GM19240 (cell line): ENCODE measurements at regions not wholly inside any gene's neighbourhood (a gene's known extent, or its start where the extent isn't known, plus 50 kb on each side); places are given as distances from the start of the nearest gene placed in this dataset.

Source experiments
- DNase-seq: peaks from one replicate; pipeline ENCODE4 v3.0.0; 2011; ENCODE audit warnings: low spot score; ENCODE audit not compliant: insufficient read length

GRCh38 chrX:7223271-7223670, 75.3 kb upstream of the PUDP start:
- DNase-seq: no peak

- no peak for DNase-seq
These were observed 72.2 kb upstream of the PUDP start for GRCh38 chrX:7220121-7220520.

GRCh38 chrX:7219153-7219705, 71.3 kb upstream of the PUDP start:
- DNase-seq: no peak

- no peak for DNase-seq
These were observed 70.6 kb upstream of the PUDP start for GRCh38 chrX:7218321-7219152.

- no peak for DNase-seq
These were observed 69.1 kb upstream of the PUDP start for GRCh38 chrX:7216981-7217587.

- DNase-seq: no peak
These were observed 67.9 kb upstream of the PUDP start for GRCh38 chrX:7215842-7216241.

- no peak for DNase-seq
These were observed 66.3 kb upstream of the PUDP start for GRCh38 chrX:7214251-7214650.

- DNase-seq: no peak
These were observed 57.2 kb upstream of the PUDP start for GRCh38 chrX:7205037-7205577.

- DNase-seq: no peak
These were observed 56.7 kb upstream of the PUDP start for GRCh38 chrX:7204619-7205018.

GRCh38 chrX:7202206-7202605, 54.3 kb upstream of the PUDP start:
- no peak for DNase-seq

- no peak for DNase-seq
These were observed 53.5 kb upstream of the PUDP start for GRCh38 chrX:7201496-7201895.

GRCh38 chrX:7198499-7198898, 50.5 kb upstream of the PUDP start:
- no peak for DNase-seq
